ENCODE measurements at regions not wholly inside any gene's neighbourhood (a gene's known extent, or its start where the extent isn't known, plus 50 kb on each side); places are given as distances from the start of the nearest gene placed in this dataset.

- DNase-seq, result no peak
Measured at GRCh38 chr15:69574506-69574905, 121.9 kb downstream of the RPLP1 start.

GRCh38 chr15:69575387-69575786 is 122.8 kb downstream of the RPLP1 start:
- DNase-seq, result no peak

- DNase-seq, result peak in 44 of 56 donors; percentile 5 to 70 (median 30)
Measured at GRCh38 chr15:69576035-69576526, 123.5 kb downstream of the RPLP1 start.

- no peak for DNase-seq
Measured at GRCh38 chr15:69576948-69577351, 124.3 kb downstream of the RPLP1 start.

- DNase-seq, result no peak
Measured at GRCh38 chr15:69577397-69577796, 124.8 kb downstream of the RPLP1 start.

GRCh38 chr15:69578252-69578651 is 125.6 kb downstream of the RPLP1 start:
- no peak for DNase-seq

- no peak for DNase-seq
Measured at GRCh38 chr15:69578787-69579583, 126.4 kb downstream of the RPLP1 start.

- no peak for DNase-seq
Measured at GRCh38 chr15:69579950-69580618, 127.5 kb downstream of the RPLP1 start.

GRCh38 chr15:69583626-69584025 is 131.0 kb downstream of the RPLP1 start:
- no peak for DNase-seq

- DNase-seq, result no peak
Measured at GRCh38 chr15:69585937-69586336, 133.3 kb downstream of the RPLP1 start.

- DNase-seq, result no peak
Measured at GRCh38 chr15:69586721-69587120, 134.1 kb downstream of the RPLP1 start.

- no peak for DNase-seq
Measured at GRCh38 chr15:69587723-69588426, 135.3 kb downstream of the RPLP1 start.

- peak in 1 of 56 donors; percentile 4 for DNase-seq
Measured at GRCh38 chr15:69590201-69590710, 137.6 kb downstream of the RPLP1 start.

- no peak for DNase-seq
Measured at GRCh38 chr15:69590932-69591524, 138.4 kb downstream of the RPLP1 start.

GRCh38 chr15:69591905-69592508 is 139.4 kb downstream of the RPLP1 start:
- DNase-seq, result no peak

GRCh38 chr15:69592954-69593353 is 140.3 kb downstream of the RPLP1 start:
- no peak for DNase-seq

GRCh38 chr15:69593488-69593887 is 140.9 kb downstream of the RPLP1 start:
- no peak for DNase-seq

GRCh38 chr15:69593981-69594966 is 141.7 kb downstream of the RPLP1 start:
- DNase-seq, result peak in 1 of 56 donors; percentile 6

- peak in 5 of 56 donors; percentile 6 to 25 (median 10) for DNase-seq
Measured at GRCh38 chr15:69595009-69595791, 142.6 kb downstream of the RPLP1 start.
